ENCODE measurements at regions not wholly inside any gene's neighbourhood (a gene's known extent, or its start where the extent isn't known, plus 50 kb on each side); places are given as distances from the start of the nearest gene placed in this dataset.

- Histone ChIP-seq H3K27ac (ENCODE audit: low read depth, low read length) (no peak overlapping the region), H3K27me3 (replicated peaks in 1 of 4; ENCODE audit: control insufficient read depth in 3 of 4, extremely low read depth in 1 of 4, insufficient read depth in 3 of 4, low read length in 3 of 4) (no peaks in the 10 kb centered on the region), H2BK15ac (ENCODE audit: low read length) (no peak overlapping the region), H3K4me3 (ENCODE audit: extremely low read depth in 1 of 4, insufficient read depth in 2 of 4, low read depth in 3 of 4, low read length in 4 of 4) (no peak overlapping the region), H3K23ac (ENCODE audit: insufficient read length) (no peak overlapping the region), H2AK5ac (ENCODE audit: low read depth, low read length) (no peak overlapping the region), H2BK120ac (replicated peaks; ENCODE audit: low read depth, low read length) (no peak overlapping the region), H2BK5ac (ENCODE audit: low read depth, low read length) (no peak overlapping the region), H2BK12ac (ENCODE audit: low read depth, low read length) (no peak overlapping the region; the same call in 1 of the 2 replicates), H3K9ac (replicated peaks in 1 of 4; ENCODE audit: extremely low read depth in 1 of 4, low read depth in 3 of 4, low read length in 3 of 4) (no peak overlapping the region), H2AFZ (ENCODE audit: low read length) (peak overlapping the region; percentile 81; the same call in 1 of the 2 replicates), H3K14ac (ENCODE audit: insufficient read length) (no peak overlapping the region), H4K8ac (ENCODE audit: extremely low read depth, insufficient read depth, low read length) (no peak overlapping the region), H3K9me3 (ENCODE audit: insufficient read depth in 2 of 2, low read depth in 1 of 2, low read length in 1 of 2) (no peaks in the 10 kb centered on the region), H4K20me1 (replicated peaks in 1 of 2; ENCODE audit: control insufficient read depth in 1 of 2, insufficient read depth in 2 of 2, low read length in 2 of 2) (no peaks in the 10 kb centered on the region), H4K91ac (replicated peaks; ENCODE audit: insufficient read length, low read length) (no peak overlapping the region), H2BK20ac (ENCODE audit: low read length) (no peak overlapping the region), H3K56ac (replicated peaks; ENCODE audit: insufficient read length, low read depth, low read length) (no peak overlapping the region), H4K5ac (ENCODE audit: insufficient read length, low read depth, low read length) (no peak overlapping the region), H3K4me2 (ENCODE audit: insufficient read depth in 1 of 2, low read depth in 2 of 2, low read length in 2 of 2) (no peak overlapping the region), H3K79me1 (ENCODE audit: low read depth, low read length) (no peaks in the 10 kb centered on the region), H3K4ac (replicated peaks; ENCODE audit: insufficient read length, low read depth, low read length) (no peak overlapping the region), H3K36me3 (ENCODE audit: control insufficient read depth in 2 of 4, insufficient read depth in 4 of 4, low read length in 3 of 4) (no peaks in the 10 kb centered on the region), H3K79me2 (ENCODE audit: control insufficient read depth in 1 of 2, insufficient read depth in 2 of 2, low read length in 2 of 2) (no peaks in the 10 kb centered on the region), H3K4me1 (replicated peaks in 1 of 4; ENCODE audit: control insufficient read depth in 3 of 4, insufficient read depth in 4 of 4, low read length in 3 of 4) (no peaks in the 10 kb centered on the region), H3K23me2 (ENCODE audit: low read depth, low read length) (no peaks in the 10 kb centered on the region), H3K18ac (ENCODE audit: extremely low read depth, low read length) (no peak overlapping the region)
- ChIA-PET CTCF (ENCODE audit: partially characterized antibody) (interaction anchor here (0.5 to 4.2 kb wide), 36 partner anchors 8 to 1303 kb away, joined by 3 to 29 read pairs (median 4); no protein-coding TSS in a partner anchor), POLR2A (ENCODE audit: partially characterized antibody) (no interaction called here)
- DNase-seq (ENCODE audit: low read depth in 1 of 2, low spot score in 2 of 2) (peak; percentile 33 to 69), FAIRE-seq (peak; percentile 98)
- 54% methylated on average over 2 of the region's 2 CpGs; no CpG with 5 or more reads in 1 of the 2 experiments for WGBS, 2 experiments (ENCODE audit: extremely low coverage in 1 of 2, insufficient coverage in 1 of 2, insufficient read length in 1 of 2, insufficient replicate concordance in 2 of 2, low coverage in 1 of 2, low lambda C conversion rate in 2 of 2, missing lambda C conversion rate in 1 of 2)
- TF ChIP-seq SAP30 (IDR thresholded peaks at IDR 0.05; ENCODE audit: insufficient read depth, insufficient replicate concordance, low read length), result no peak
- TF ChIP-seq CEBPB (IDR thresholded peaks at IDR 0.05; ENCODE audit: low read depth, low read length), result no peak
- TF ChIP-seq RNF2 (IDR thresholded peaks at IDR 0.05; ENCODE audit: borderline replicate concordance, low read depth, low read length, missing control alignments, poor library complexity, severe bottlenecking), result no peak
- TF ChIP-seq, protein P1, sequence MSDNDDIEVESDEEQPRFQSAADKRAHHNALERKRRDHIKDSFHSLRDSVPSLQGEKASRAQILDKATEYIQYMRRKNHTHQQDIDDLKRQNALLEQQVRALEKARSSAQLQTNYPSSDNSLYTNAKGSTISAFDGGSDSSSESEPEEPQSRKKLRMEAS (IDR thresholded peaks at IDR 0.05), result peak; percentile 27; the same call in 1 of the 2 replicates
- TF ChIP-seq TEAD4 (IDR thresholded peaks at IDR 0.05; ENCODE audit: low read depth, low read length), result peak; percentile 27; the same call in 1 of the 2 replicates
- TF ChIP-seq PHF8 (conservative IDR thresholded peaks at IDR 0.05; ENCODE audit: low read depth, low read length), result no peak
- no peak for TF ChIP-seq POLR2A (IDR thresholded peaks at IDR 0.05; ENCODE audit: control extremely low read depth in 1 of 2, low read depth in 2 of 2, low read length in 2 of 2)
- TF ChIP-seq ZNF274 (IDR thresholded peaks at IDR 0.05; ENCODE audit: borderline replicate concordance, extremely low read depth, low read length), result no peak
- no peak for TF ChIP-seq JUN (IDR thresholded peaks at IDR 0.05; ENCODE audit: low read depth, low read length)
- TF ChIP-seq SIN3A (conservative IDR thresholded peaks at IDR 0.05 in 1 of 2, IDR thresholded peaks at IDR 0.05 in 1 of 2; ENCODE audit: low read depth in 1 of 2, low read length in 2 of 2), result no peak
- TF ChIP-seq RAD21 (IDR thresholded peaks at IDR 0.05 in 1 of 2, conservative IDR thresholded peaks at IDR 0.05 in 1 of 2; ENCODE audit: low read depth in 2 of 2, low read length in 2 of 2), result peak; percentile 66 to 76
- TF ChIP-seq GTF2F1 (IDR thresholded peaks at IDR 0.05; ENCODE audit: borderline replicate concordance, low read depth, low read length), result no peak
These were observed 130.2 kb upstream of the TPRG1 start for GRCh38 chr3:189041482-189042090.
